ENCODE measurements at regions not wholly inside any gene's neighbourhood (a gene's known extent, or its start where the extent isn't known, plus 50 kb on each side); places are given as distances from the start of the nearest gene placed in this dataset.

GRCh38 chr4:3343358-3343757, 50.5 kb downstream of the RGS12 start:
- Histone ChIP-seq H3K27me3 (ENCODE audit: control insufficient read depth in 1 of 2, insufficient read depth in 2 of 2, low read length in 2 of 2) (no peaks in the 10 kb centered on the region), H3K4me1 (ENCODE audit: insufficient read depth, low read length) (peaks cover 15% of the 10 kb centered on the region), H3K9me3 (ENCODE audit: low read length) (no peaks in the 10 kb centered on the region), H3K4me3 (ENCODE audit: low read depth in 1 of 2, low read length in 2 of 2) (no peak overlapping the region), H3K27ac (ENCODE audit: low read depth, low read length) (no peak overlapping the region), H3K9ac (ENCODE audit: low read length) (no peak overlapping the region), H3K36me3 (ENCODE audit: insufficient read depth, low read length) (peaks cover 10% of the 10 kb centered on the region)

GRCh38 chr4:3344104-3344503, 51.3 kb downstream of the RGS12 start:
- no peak overlapping the region for H3K4me3 ChIP-seq (ENCODE audit: low read depth in 1 of 2, low read length in 2 of 2)
- H3K9ac ChIP-seq (ENCODE audit: low read length) = no peak overlapping the region
- peaks cover 10% of the 10 kb centered on the region for H3K36me3 ChIP-seq (ENCODE audit: insufficient read depth, low read length)
- no peaks in the 10 kb centered on the region for H3K27me3 ChIP-seq (ENCODE audit: control insufficient read depth in 1 of 2, insufficient read depth in 2 of 2, low read length in 2 of 2)
- H3K4me1 ChIP-seq (ENCODE audit: insufficient read depth, low read length) = peaks cover 15% of the 10 kb centered on the region
- H3K27ac ChIP-seq (ENCODE audit: low read depth, low read length) = no peak overlapping the region
- no peaks in the 10 kb centered on the region for H3K9me3 ChIP-seq (ENCODE audit: low read length)

GRCh38 chr4:3344596-3344995, 51.8 kb downstream of the RGS12 start:
- Histone ChIP-seq H3K27me3 (ENCODE audit: control insufficient read depth in 1 of 2, insufficient read depth in 2 of 2, low read length in 2 of 2) (no peaks in the 10 kb centered on the region), H3K27ac (ENCODE audit: low read depth, low read length) (no peak overlapping the region), H3K4me1 (ENCODE audit: insufficient read depth, low read length) (peaks cover 15% of the 10 kb centered on the region), H3K4me3 (ENCODE audit: low read depth in 1 of 2, low read length in 2 of 2) (no peak overlapping the region), H3K9me3 (ENCODE audit: low read length) (no peaks in the 10 kb centered on the region), H3K36me3 (ENCODE audit: insufficient read depth, low read length) (peaks cover 10% of the 10 kb centered on the region), H3K9ac (ENCODE audit: low read length) (no peak overlapping the region)

- peaks cover 15% of the 10 kb centered on the region for H3K4me1 ChIP-seq (ENCODE audit: insufficient read depth, low read length)
- H3K4me3 ChIP-seq (ENCODE audit: low read depth in 1 of 2, low read length in 2 of 2) = no peak overlapping the region
- peaks cover 10% of the 10 kb centered on the region for H3K36me3 ChIP-seq (ENCODE audit: insufficient read depth, low read length)
- no peaks in the 10 kb centered on the region for H3K9me3 ChIP-seq (ENCODE audit: low read length)
- no peak overlapping the region for H3K9ac ChIP-seq (ENCODE audit: low read length)
- no peaks in the 10 kb centered on the region for H3K27me3 ChIP-seq (ENCODE audit: control insufficient read depth in 1 of 2, insufficient read depth in 2 of 2, low read length in 2 of 2)
- H3K27ac ChIP-seq (ENCODE audit: low read depth, low read length) = no peak overlapping the region
These were observed 52.6 kb downstream of the RGS12 start for GRCh38 chr4:3345384-3345783.

- no peak overlapping the region for H3K27ac ChIP-seq (ENCODE audit: low read depth, low read length)
- H3K4me1 ChIP-seq (ENCODE audit: insufficient read depth, low read length) = peaks cover 15% of the 10 kb centered on the region
- no peak overlapping the region for H3K9ac ChIP-seq (ENCODE audit: low read length)
- H3K36me3 ChIP-seq (ENCODE audit: insufficient read depth, low read length) = peaks cover 10% of the 10 kb centered on the region
- no peaks in the 10 kb centered on the region for H3K9me3 ChIP-seq (ENCODE audit: low read length)
- H3K27me3 ChIP-seq (ENCODE audit: control insufficient read depth in 1 of 2, insufficient read depth in 2 of 2, low read length in 2 of 2) = no peaks in the 10 kb centered on the region
- H3K4me3 ChIP-seq (ENCODE audit: low read depth in 1 of 2, low read length in 2 of 2) = no peak overlapping the region
These were observed 53.3 kb downstream of the RGS12 start for GRCh38 chr4:3346146-3346545.

- Histone ChIP-seq H3K4me3 (ENCODE audit: low read depth in 1 of 2, low read length in 2 of 2) (no peak overlapping the region), H3K4me1 (ENCODE audit: insufficient read depth, low read length) (peaks cover 9% of the 10 kb centered on the region), H3K36me3 (ENCODE audit: insufficient read depth, low read length) (peaks cover 10% of the 10 kb centered on the region), H3K27ac (ENCODE audit: low read depth, low read length) (no peak overlapping the region), H3K27me3 (ENCODE audit: control insufficient read depth in 1 of 2, insufficient read depth in 2 of 2, low read length in 2 of 2) (no peaks in the 10 kb centered on the region), H3K9ac (ENCODE audit: low read length) (no peak overlapping the region), H3K9me3 (ENCODE audit: low read length) (no peaks in the 10 kb centered on the region)
These were observed 55.0 kb downstream of the RGS12 start for GRCh38 chr4:3347871-3348270.

GRCh38 chr4:3348621-3349020, 55.8 kb downstream of the RGS12 start:
- no peak overlapping the region for H3K4me3 ChIP-seq (ENCODE audit: low read depth in 1 of 2, low read length in 2 of 2)
- no peak overlapping the region for H3K27ac ChIP-seq (ENCODE audit: low read depth, low read length)
- H3K36me3 ChIP-seq (ENCODE audit: insufficient read depth, low read length) = peaks cover 3% of the 10 kb centered on the region
- H3K9ac ChIP-seq (ENCODE audit: low read length) = no peak overlapping the region
- peaks cover 9% of the 10 kb centered on the region for H3K4me1 ChIP-seq (ENCODE audit: insufficient read depth, low read length)
- H3K9me3 ChIP-seq (ENCODE audit: low read length) = no peaks in the 10 kb centered on the region
- no peaks in the 10 kb centered on the region for H3K27me3 ChIP-seq (ENCODE audit: control insufficient read depth in 1 of 2, insufficient read depth in 2 of 2, low read length in 2 of 2)

GRCh38 chr4:3349116-3349515, 56.3 kb downstream of the RGS12 start:
- H3K4me3 ChIP-seq (ENCODE audit: low read depth in 1 of 2, low read length in 2 of 2) = no peak overlapping the region
- H3K36me3 ChIP-seq (ENCODE audit: insufficient read depth, low read length) = no peaks in the 10 kb centered on the region
- H3K27ac ChIP-seq (ENCODE audit: low read depth, low read length) = no peak overlapping the region
- H3K4me1 ChIP-seq (ENCODE audit: insufficient read depth, low read length) = peaks cover 9% of the 10 kb centered on the region
- H3K9ac ChIP-seq (ENCODE audit: low read length) = no peak overlapping the region
- no peaks in the 10 kb centered on the region for H3K9me3 ChIP-seq (ENCODE audit: low read length)
- H3K27me3 ChIP-seq (ENCODE audit: control insufficient read depth in 1 of 2, insufficient read depth in 2 of 2, low read length in 2 of 2) = no peaks in the 10 kb centered on the region

GRCh38 chr4:3351997-3352396, 59.2 kb downstream of the RGS12 start:
- H3K36me3 ChIP-seq (ENCODE audit: insufficient read depth, low read length) = no peaks in the 10 kb centered on the region
- no peaks in the 10 kb centered on the region for H3K27me3 ChIP-seq (ENCODE audit: control insufficient read depth in 1 of 2, insufficient read depth in 2 of 2, low read length in 2 of 2)

GRCh38 chr4:3352505-3352904, 59.7 kb downstream of the RGS12 start:
- Histone ChIP-seq H3K4me3 (ENCODE audit: low read depth in 1 of 2, low read length in 2 of 2) (no peak overlapping the region), H3K36me3 (ENCODE audit: insufficient read depth, low read length) (no peaks in the 10 kb centered on the region), H3K9me3 (ENCODE audit: low read length) (no peaks in the 10 kb centered on the region), H3K27me3 (ENCODE audit: control insufficient read depth in 1 of 2, insufficient read depth in 2 of 2, low read length in 2 of 2) (no peaks in the 10 kb centered on the region), H3K4me1 (ENCODE audit: insufficient read depth, low read length) (no peaks in the 10 kb centered on the region), H3K27ac (ENCODE audit: low read depth, low read length) (no peak overlapping the region), H3K9ac (ENCODE audit: low read length) (no peak overlapping the region)

More at GRCh38 chr4:3351997-3352396, 59.2 kb downstream of the RGS12 start:
- no peaks in the 10 kb centered on the region for H3K4me1 ChIP-seq (ENCODE audit: insufficient read depth, low read length)
- no peak overlapping the region for H3K4me3 ChIP-seq (ENCODE audit: low read depth in 1 of 2, low read length in 2 of 2)
- H3K9ac ChIP-seq (ENCODE audit: low read length) = no peak overlapping the region
- H3K9me3 ChIP-seq (ENCODE audit: low read length) = no peaks in the 10 kb centered on the region
- H3K27ac ChIP-seq (ENCODE audit: low read depth, low read length) = no peak overlapping the region

GRCh38 chr4:3352941-3353594, 60.2 kb downstream of the RGS12 start:
- no peak overlapping the region for H3K27ac ChIP-seq (ENCODE audit: low read depth, low read length)

GRCh38 chr4:3353752-3354454, 61.1 kb downstream of the RGS12 start:
- no peak overlapping the region for H3K9ac ChIP-seq (ENCODE audit: low read length)
- no peaks in the 10 kb centered on the region for H3K9me3 ChIP-seq (ENCODE audit: low read length)
- H3K36me3 ChIP-seq (ENCODE audit: insufficient read depth, low read length) = no peaks in the 10 kb centered on the region
- H3K27ac ChIP-seq (ENCODE audit: low read depth, low read length) = no peak overlapping the region
- H3K27me3 ChIP-seq (ENCODE audit: control insufficient read depth in 1 of 2, insufficient read depth in 2 of 2, low read length in 2 of 2) = no peaks in the 10 kb centered on the region
- H3K4me3 ChIP-seq (ENCODE audit: low read depth in 1 of 2, low read length in 2 of 2) = no peak overlapping the region
- H3K4me1 ChIP-seq (ENCODE audit: insufficient read depth, low read length) = no peaks in the 10 kb centered on the region

More at GRCh38 chr4:3352941-3353594, 60.2 kb downstream of the RGS12 start:
- Histone ChIP-seq H3K9me3 (ENCODE audit: low read length) (no peaks in the 10 kb centered on the region), H3K9ac (ENCODE audit: low read length) (no peak overlapping the region), H3K4me3 (ENCODE audit: low read depth in 1 of 2, low read length in 2 of 2) (no peak overlapping the region), H3K4me1 (ENCODE audit: insufficient read depth, low read length) (no peaks in the 10 kb centered on the region), H3K36me3 (ENCODE audit: insufficient read depth, low read length) (no peaks in the 10 kb centered on the region), H3K27me3 (ENCODE audit: control insufficient read depth in 1 of 2, insufficient read depth in 2 of 2, low read length in 2 of 2) (no peaks in the 10 kb centered on the region)

Data from muscle layer of colon (tissue), 2 donors.